GM12878 (cell line): ENCODE measurements at regions not wholly inside any gene's neighbourhood (a gene's known extent, or its start where the extent isn't known, plus 50 kb on each side); places are given as distances from the start of the nearest gene placed in this dataset.

Experiments
- CTCF ChIP-seq, 3 experiments: IDR thresholded peaks in 2 of 3; conservative IDR thresholded peaks in 1 of 3; 2 replicates each; pipeline ENCODE4 v1.5.1; 2011; ENCODE audit warnings: low read depth in 3 of 3, low read length in 3 of 3, mild to moderate bottlenecking in 3 of 3, control low read depth in 2 of 3, moderate library complexity in 2 of 3, inconsistent platforms in 1 of 3, mixed read lengths in 1 of 3; ENCODE audit not compliant: control insufficient read depth in 2 of 3, insufficient read depth in 1 of 3; ENCODE audit errors: extremely low read depth in 1 of 3
- EZH2 ChIP-seq: IDR thresholded peaks from 2 replicates; pipeline ENCODE4 v1.6.1; 2012; ENCODE audit warnings: low read depth, mild to moderate bottlenecking, control low read depth, inconsistent platforms, low read length, borderline replicate concordance; ENCODE audit not compliant: control insufficient read depth
- JUND ChIP-seq: IDR thresholded peaks from 2 replicates; pipeline ENCODE4 v1.6.1; 2012; ENCODE audit warnings: low read depth, mild to moderate bottlenecking, low read length, improper control_type of control experiment, moderate library complexity
- MXI1 ChIP-seq: fragments of 150-350 bp; IDR thresholded peaks from 2 replicates; pipeline ENCODE4 v1.6.1; 2011; ENCODE audit warnings: low read depth, mild to moderate bottlenecking, inconsistent platforms, low read length, improper control_type of control experiment
- ZNF24 ChIP-seq: fragments of 450-650 bp; IDR thresholded peaks from 2 replicates; pipeline ENCODE4 v1.6.1; 2017; ENCODE audit warnings: antibody characterized with exemption, mild to moderate bottlenecking

- TF ChIP-seq EZH2, result no peak
- TF ChIP-seq CTCF (IDR thresholded peaks at IDR 0.05 in 2 of 3, conservative IDR thresholded peaks at IDR 0.05 in 1 of 3; ENCODE audit: control insufficient read depth in 2 of 3, extremely low read depth in 1 of 3, insufficient read depth in 1 of 3, low read depth in 3 of 3, low read length in 3 of 3), result no peak
- no peak for TF ChIP-seq MXI1
- no peak for TF ChIP-seq ZNF24
- TF ChIP-seq JUND, result no peak
Observed at GRCh38 chr6:113149511-113149910, 707.6 kb upstream of the MARCKS start.
